Glutamatergic neuron (in vitro differentiated cells): ENCODE measurements at regions not wholly inside any gene's neighbourhood (a gene's known extent, or its start where the extent isn't known, plus 50 kb on each side); places are given as distances from the start of the nearest gene placed in this dataset.
A peak's percentile ranks its signal among the peaks of the same experiment; 100 is the strongest.
"Not testable (repeated sequence)": the region's sequence is repeated elsewhere in the genome, so short reads cannot be mapped to it uniquely, and the experiment has no call there.

Source experiments
- DNase-seq: peaks from one replicate; pipeline ENCODE4 v3.0.0; 2022
- H3K27ac Mint-ChIP-seq: one replicate; pipeline ENCODE4 v1.8.0; 2020; ENCODE audit warnings: mild to moderate bottlenecking, mixed read lengths, inconsistent platforms; ENCODE audit not compliant: unreplicated experiment
- H3K27me3 Mint-ChIP-seq: one replicate; pipeline ENCODE4 v1.8.0; 2020; ENCODE audit warnings: mild to moderate bottlenecking, moderate library complexity, mixed read lengths, inconsistent platforms; ENCODE audit not compliant: unreplicated experiment
- H3K36me3 Mint-ChIP-seq: one replicate; pipeline ENCODE4 v1.8.0; 2020; ENCODE audit warnings: mild to moderate bottlenecking, mixed read lengths, inconsistent platforms; ENCODE audit not compliant: unreplicated experiment
- H3K4me1 Mint-ChIP-seq: one replicate; pipeline ENCODE4 v1.8.0; 2020; ENCODE audit warnings: mild to moderate bottlenecking, low read depth, mixed read lengths, inconsistent platforms; ENCODE audit not compliant: unreplicated experiment
- H3K4me3 Mint-ChIP-seq: one replicate; pipeline ENCODE4 v1.8.0; 2020; ENCODE audit warnings: mild to moderate bottlenecking, mixed read lengths, inconsistent platforms; ENCODE audit not compliant: unreplicated experiment
- H3K9me3 Mint-ChIP-seq: one replicate; pipeline ENCODE4 v1.8.0; 2020; ENCODE audit warnings: mild to moderate bottlenecking, moderate library complexity, mixed read lengths, inconsistent platforms; ENCODE audit not compliant: unreplicated experiment

GRCh38 chr21:6496356-6496755 lies 4025.0 kb upstream of the TPTE start:
- H3K36me3 Mint-ChIP-seq, H3K4me1 Mint-ChIP-seq: not testable (repeated sequence)

GRCh38 chr21:6498716-6499115 lies 4022.7 kb upstream of the TPTE start:
- not testable (repeated sequence) for H3K9me3 Mint-ChIP-seq, H3K27ac Mint-ChIP-seq, H3K4me3 Mint-ChIP-seq, H3K36me3 Mint-ChIP-seq, H3K27me3 Mint-ChIP-seq, H3K4me1 Mint-ChIP-seq
- DNase-seq, result peak; percentile 12

More at GRCh38 chr21:6496356-6496755, 4025.0 kb upstream of the TPTE start:
- DNase-seq, H3K9me3 Mint-ChIP-seq, H3K4me3 Mint-ChIP-seq, H3K27me3 Mint-ChIP-seq, H3K27ac Mint-ChIP-seq: not testable (repeated sequence)

- not testable (repeated sequence) for H3K27me3 Mint-ChIP-seq, H3K4me1 Mint-ChIP-seq, H3K9me3 Mint-ChIP-seq, H3K4me3 Mint-ChIP-seq, H3K27ac Mint-ChIP-seq, H3K36me3 Mint-ChIP-seq
- DNase-seq, result peak; percentile 59
Observed at GRCh38 chr21:6499128-6499826, 4022.1 kb upstream of the TPTE start.

- not testable (repeated sequence) for H3K4me1 Mint-ChIP-seq, H3K9me3 Mint-ChIP-seq, H3K4me3 Mint-ChIP-seq, DNase-seq, H3K36me3 Mint-ChIP-seq, H3K27ac Mint-ChIP-seq, H3K27me3 Mint-ChIP-seq
Observed at GRCh38 chr21:6499866-6500265, 4021.5 kb upstream of the TPTE start.

- not testable (repeated sequence) for H3K9me3 Mint-ChIP-seq, H3K4me1 Mint-ChIP-seq
Observed at GRCh38 chr21:6500681-6501080, 4020.7 kb upstream of the TPTE start.

GRCh38 chr21:6506167-6506894 lies 4015.1 kb upstream of the TPTE start:
- H3K36me3 Mint-ChIP-seq, H3K9me3 Mint-ChIP-seq, H3K27ac Mint-ChIP-seq, H3K4me1 Mint-ChIP-seq, H3K4me3 Mint-ChIP-seq, DNase-seq, H3K27me3 Mint-ChIP-seq: not testable (repeated sequence)

More at GRCh38 chr21:6500681-6501080, 4020.7 kb upstream of the TPTE start:
- not testable (repeated sequence) for DNase-seq, H3K4me3 Mint-ChIP-seq, H3K36me3 Mint-ChIP-seq, H3K27ac Mint-ChIP-seq, H3K27me3 Mint-ChIP-seq

GRCh38 chr21:6507632-6508031 lies 4013.8 kb upstream of the TPTE start:
- not testable (repeated sequence) for H3K27me3 Mint-ChIP-seq, H3K36me3 Mint-ChIP-seq, DNase-seq, H3K27ac Mint-ChIP-seq, H3K9me3 Mint-ChIP-seq, H3K4me3 Mint-ChIP-seq, H3K4me1 Mint-ChIP-seq

GRCh38 chr21:6521777-6522176 lies 3999.6 kb upstream of the TPTE start:
- not testable (repeated sequence) for H3K27me3 Mint-ChIP-seq, DNase-seq, H3K9me3 Mint-ChIP-seq, H3K4me3 Mint-ChIP-seq, H3K36me3 Mint-ChIP-seq, H3K4me1 Mint-ChIP-seq, H3K27ac Mint-ChIP-seq

- not testable (repeated sequence) for H3K9me3 Mint-ChIP-seq, H3K4me1 Mint-ChIP-seq, H3K27ac Mint-ChIP-seq, H3K36me3 Mint-ChIP-seq, H3K4me3 Mint-ChIP-seq, H3K27me3 Mint-ChIP-seq, DNase-seq
Observed at GRCh38 chr21:6526213-6526612, 3995.2 kb upstream of the TPTE start.

- not testable (repeated sequence) for H3K27ac Mint-ChIP-seq, H3K4me1 Mint-ChIP-seq, H3K4me3 Mint-ChIP-seq, DNase-seq, H3K36me3 Mint-ChIP-seq, H3K27me3 Mint-ChIP-seq, H3K9me3 Mint-ChIP-seq
Observed at GRCh38 chr21:6530655-6531054, 3990.7 kb upstream of the TPTE start.

- H3K9me3 Mint-ChIP-seq, H3K36me3 Mint-ChIP-seq, H3K4me1 Mint-ChIP-seq, H3K27me3 Mint-ChIP-seq, H3K4me3 Mint-ChIP-seq, DNase-seq, H3K27ac Mint-ChIP-seq: not testable (repeated sequence)
Observed at GRCh38 chr21:6533261-6533660, 3988.1 kb upstream of the TPTE start.

- H3K36me3 Mint-ChIP-seq, H3K4me1 Mint-ChIP-seq, H3K27ac Mint-ChIP-seq, H3K9me3 Mint-ChIP-seq, H3K4me3 Mint-ChIP-seq, DNase-seq, H3K27me3 Mint-ChIP-seq: not testable (repeated sequence)
Observed at GRCh38 chr21:6538320-6538719, 3983.1 kb upstream of the TPTE start.
